RWPE2 (cell line): ENCODE measurements at regions not wholly inside any gene's neighbourhood (a gene's known extent, or its start where the extent isn't known, plus 50 kb on each side); places are given as distances from the start of the nearest gene placed in this dataset.

Experiments
- ATAC-seq: fragments of 200-7000 bp; cut with Tn5 transposase; 3 replicates; pipeline ENCODE4 v1.9.1; 2021; ENCODE audit warnings: low read depth
- DNase-seq: peaks from one replicate; pipeline ENCODE4 v3.0.0-alpha.2; 2020; ENCODE audit warnings: low spot score
- H3K27ac ChIP-seq: fragments of 450-650 bp; 2 replicates; pipeline ENCODE4 v1.5.1; 2017; ENCODE audit warnings: mild to moderate bottlenecking; ENCODE audit not compliant: poor library complexity, severe bottlenecking
- H3K27me3 ChIP-seq: fragments of 250-450 bp; sonication (Bioruptor Pico); 2 replicates; pipeline ENCODE4 v1.5.1; 2021; ENCODE audit warnings: mild to moderate bottlenecking, moderate library complexity; ENCODE audit not compliant: insufficient read depth, poor library complexity, severe bottlenecking
- H3K36me3 ChIP-seq: fragments of 250-450 bp; sonication (Bioruptor Pico); 2 replicates; pipeline ENCODE4 v1.5.1; 2020; ENCODE audit warnings: low read depth, mild to moderate bottlenecking, moderate library complexity
- H3K4me1 ChIP-seq: fragments of 250-450 bp; sonication (Bioruptor Pico); 2 replicates; pipeline ENCODE4 v1.5.1; 2021; ENCODE audit warnings: mild to moderate bottlenecking, moderate library complexity; ENCODE audit not compliant: insufficient read depth, poor library complexity, severe bottlenecking
- H3K4me3 ChIP-seq: fragments of 250-450 bp; sonication (Bioruptor Pico); 2 replicates; pipeline ENCODE4 v1.5.1; 2021; ENCODE audit warnings: mild to moderate bottlenecking, moderate library complexity; ENCODE audit not compliant: severe bottlenecking
- H3K9me3 ChIP-seq: fragments of 250-450 bp; sonication (Bioruptor Pico); 2 replicates; pipeline ENCODE4 v1.5.1; 2021; ENCODE audit warnings: mild to moderate bottlenecking, moderate library complexity; ENCODE audit not compliant: severe bottlenecking
- CTCF ChIP-seq: fragments of 450-650 bp; IDR thresholded peaks from one replicate; pipeline ENCODE4 v1.5.1; 2017; ENCODE audit warnings: mild to moderate bottlenecking, moderate library complexity; ENCODE audit not compliant: poor library complexity, severe bottlenecking

GRCh38 chr6:51282026-51282425, 463.4 kb downstream of the TFAP2B start:
- no peaks in the 10 kb centered on the region for H3K36me3 ChIP-seq
- DNase-seq (no peak), ATAC-seq (no peak)
- no peak overlapping the region for H3K4me3 ChIP-seq
- no peak overlapping the region for H3K27ac ChIP-seq
- no peaks in the 10 kb centered on the region for H3K4me1 ChIP-seq
- H3K27me3 ChIP-seq, result no peaks in the 10 kb centered on the region
- no peaks in the 10 kb centered on the region for H3K9me3 ChIP-seq
- no peak for TF ChIP-seq CTCF

GRCh38 chr6:51283723-51284355, 465.2 kb downstream of the TFAP2B start:
- no peak for ATAC-seq
- Histone ChIP-seq H3K4me1 (no peaks in the 10 kb centered on the region), H3K27ac (no peak overlapping the region)

GRCh38 chr6:51285876-51286275, 467.2 kb downstream of the TFAP2B start:
- Histone ChIP-seq H3K27ac (no peak overlapping the region), H3K9me3 (no peaks in the 10 kb centered on the region), H3K4me3 (no peak overlapping the region), H3K4me1 (no peaks in the 10 kb centered on the region), H3K36me3 (no peaks in the 10 kb centered on the region), H3K27me3 (no peaks in the 10 kb centered on the region)
- ATAC-seq (no peak), DNase-seq (no peak)
- TF ChIP-seq CTCF, result no peak

More at GRCh38 chr6:51283723-51284355, 465.2 kb downstream of the TFAP2B start:
- no peak for TF ChIP-seq CTCF
- H3K36me3 ChIP-seq, result no peaks in the 10 kb centered on the region
- H3K27me3 ChIP-seq, result no peaks in the 10 kb centered on the region
- H3K9me3 ChIP-seq, result no peaks in the 10 kb centered on the region
- H3K4me3 ChIP-seq, result no peak overlapping the region
- DNase-seq, result no peak

- Histone ChIP-seq H3K4me1 (no peaks in the 10 kb centered on the region), H3K36me3 (no peaks in the 10 kb centered on the region), H3K4me3 (no peak overlapping the region), H3K27ac (no peak overlapping the region), H3K9me3 (no peaks in the 10 kb centered on the region), H3K27me3 (no peaks in the 10 kb centered on the region)
- no peak for TF ChIP-seq CTCF
- no peak for DNase-seq
- no peak for ATAC-seq
Measured at GRCh38 chr6:51289041-51289440, 470.4 kb downstream of the TFAP2B start.

- Histone ChIP-seq H3K27ac (no peak overlapping the region), H3K27me3 (no peaks in the 10 kb centered on the region), H3K9me3 (no peaks in the 10 kb centered on the region), H3K4me1 (no peaks in the 10 kb centered on the region), H3K4me3 (no peak overlapping the region), H3K36me3 (no peaks in the 10 kb centered on the region)
- TF ChIP-seq CTCF, result no peak
- ATAC-seq (no peak), DNase-seq (no peak)
Measured at GRCh38 chr6:51292659-51293058, 474.0 kb downstream of the TFAP2B start.
